IMR-90 (cell line): ENCODE measurements at regions not wholly inside any gene's neighbourhood (a gene's known extent, or its start where the extent isn't known, plus 50 kb on each side); places are given as distances from the start of the nearest gene placed in this dataset.
A peak's percentile ranks its signal among the peaks of the same experiment; 100 is the strongest.

Experiments
- ATAC-seq: fragments of 200-7000 bp; cut with Tn5 transposase; 2 replicates; pipeline ENCODE4 v1.9.1; 2020; ENCODE audit warnings: low read depth, mild to moderate bottlenecking, moderate library complexity
- BruUV-seq: library from RNA; stranded (reverse); fragments of 400-500 nt; replicated peaks from 2 replicates; lab custom pipeline; 2021; lab: Mats Ljungman, UMichigan
- CTCF ChIA-PET: fragments of 300-600 bp; formaldehyde crosslinking; extraction: SDS; loops from one replicate; lab custom pipeline; 2021; ENCODE audit warnings: antibody characterized with exemption; lab: Yijun Ruan, JAX
- POLR2A ChIA-PET: fragments of 300-600 bp; sonication (Branson Sonifier 250); formaldehyde crosslinking; loops from one replicate; lab custom pipeline; 2022; ENCODE audit warnings: antibody characterized with exemption; ENCODE audit not compliant: unreplicated experiment; lab: Charles Lee
- DNase-seq: peaks from one replicate; pipeline ENCODE4 v3.0.0; 2013
- H2AFZ ChIP-seq: replicated peaks from 2 replicates; pipeline ENCODE3; 2013; ENCODE audit warnings: low read length, mild to moderate bottlenecking; ENCODE audit not compliant: poor library complexity
- H2AK5ac ChIP-seq: 2 replicates; pipeline ENCODE4 v1.6.1; 2013; ENCODE audit warnings: low read depth, low read length, inconsistent platforms
- H2AK9ac ChIP-seq: replicated peaks from 2 replicates; pipeline ENCODE3; 2013; ENCODE audit warnings: mild to moderate bottlenecking, low read depth, low read length, moderate library complexity; ENCODE audit not compliant: poor library complexity
- H2BK120ac ChIP-seq: 2 replicates; pipeline ENCODE4 v1.6.1; 2013; ENCODE audit warnings: low read depth, low read length, inconsistent platforms
- H2BK15ac ChIP-seq: 3 replicates; pipeline ENCODE4 v1.6.1; 2013; ENCODE audit warnings: low read depth, low read length, inconsistent platforms
- H2BK20ac ChIP-seq: 2 replicates; pipeline ENCODE4 v1.6.1; 2013; ENCODE audit warnings: low read depth, mild to moderate bottlenecking, inconsistent platforms, low read length, moderate library complexity
- H2BK5ac ChIP-seq: 2 replicates; pipeline ENCODE4 v1.6.1; 2013; ENCODE audit warnings: mild to moderate bottlenecking, low read depth, low read length, inconsistent platforms; ENCODE audit not compliant: poor library complexity, severe bottlenecking
- H3K14ac ChIP-seq: replicated peaks from 2 replicates; pipeline ENCODE4 v1.6.1; 2013; ENCODE audit warnings: low read depth, low read length, inconsistent platforms
- H3K18ac ChIP-seq: 2 replicates; pipeline ENCODE4 v1.6.1; 2013; ENCODE audit warnings: low read depth, low read length, control low read depth
- H3K23ac ChIP-seq: 2 replicates; pipeline ENCODE4 v1.6.1; 2013; ENCODE audit warnings: low read depth, low read length, inconsistent platforms
- H3K27ac ChIP-seq: 2 replicates; pipeline ENCODE4 v1.5.1; 2013; ENCODE audit warnings: mild to moderate bottlenecking, control low read depth, low read length; ENCODE audit not compliant: insufficient read depth
- H3K27me3 ChIP-seq: 2 replicates; pipeline ENCODE4 v1.6.1; 2013; ENCODE audit warnings: low read length; ENCODE audit not compliant: control insufficient read depth, insufficient read depth
- H3K36me3 ChIP-seq: 2 replicates; pipeline ENCODE4 v1.6.1; 2013; ENCODE audit warnings: low read length, mixed read lengths; ENCODE audit not compliant: control insufficient read depth, insufficient read depth
- H3K4ac ChIP-seq: 2 replicates; pipeline ENCODE4 v1.6.1; 2013; ENCODE audit warnings: low read depth, low read length, inconsistent platforms
- H3K4me1 ChIP-seq: 2 replicates; pipeline ENCODE4 v1.6.1; 2013; ENCODE audit warnings: low read length, mixed read lengths; ENCODE audit not compliant: control insufficient read depth, insufficient read depth
- H3K4me2 ChIP-seq: 2 replicates; pipeline ENCODE4 v1.6.1; 2013; ENCODE audit warnings: low read depth, mild to moderate bottlenecking, control low read depth, low read length, moderate library complexity
- H3K4me3 ChIP-seq: 2 replicates; pipeline ENCODE4 v1.5.1; 2013; ENCODE audit warnings: low read depth, mild to moderate bottlenecking, control low read depth, low read length, moderate library complexity; ENCODE audit not compliant: insufficient read depth
- H3K56ac ChIP-seq: 2 replicates; pipeline ENCODE4 v1.6.1; 2013; ENCODE audit warnings: low read length, inconsistent platforms; ENCODE audit not compliant: insufficient read depth; ENCODE audit errors: extremely low read depth
- H3K79me1 ChIP-seq, 2 experiments: 2 replicates each; pipeline ENCODE4 v1.6.1; 2013; ENCODE audit warnings: low read length in 2 of 2, inconsistent platforms in 1 of 2, low read depth in 1 of 2
- H3K9ac ChIP-seq: 2 replicates; pipeline ENCODE4 v1.6.1; 2013; ENCODE audit warnings: low read depth, low read length, control low read depth
- H3K9me1 ChIP-seq: 2 replicates; pipeline ENCODE4 v1.6.1; 2013; ENCODE audit warnings: low read length, inconsistent platforms; ENCODE audit not compliant: insufficient read depth
- H3K9me3 ChIP-seq: 2 replicates; pipeline ENCODE4 v1.6.1; 2013; ENCODE audit warnings: low read length; ENCODE audit not compliant: control insufficient read depth, insufficient read depth
- H4K20me1 ChIP-seq: 2 replicates; pipeline ENCODE4 v1.6.1; 2013; ENCODE audit warnings: low read length, inconsistent platforms; ENCODE audit not compliant: insufficient read depth
- H4K5ac ChIP-seq: 2 replicates; pipeline ENCODE4 v1.6.1; 2013; ENCODE audit warnings: mild to moderate bottlenecking, low read depth, low read length, control low read depth
- H4K8ac ChIP-seq, 2 experiments: 2 replicates each; pipeline ENCODE4 v1.6.1; 2013; ENCODE audit warnings: low read depth in 2 of 2, low read length in 2 of 2, control low read depth in 1 of 2, inconsistent platforms in 1 of 2
- H4K91ac ChIP-seq: 2 replicates; pipeline ENCODE4 v1.6.1; 2013; ENCODE audit warnings: low read depth, low read length, inconsistent platforms; ENCODE audit not compliant: insufficient read depth
- BHLHE40 ChIP-seq: fragments of 150-350 bp; IDR thresholded peaks from 2 replicates; pipeline ENCODE4 v1.6.1; 2016; ENCODE audit warnings: mild to moderate bottlenecking, low read depth, low read length
- CEBPB ChIP-seq: IDR thresholded peaks from 2 replicates; pipeline ENCODE4 v1.6.1; 2012; ENCODE audit warnings: low read depth, low read length, improper control_type of control experiment
- MAFK ChIP-seq: IDR thresholded peaks from 2 replicates; pipeline ENCODE4 v1.6.1; 2012; ENCODE audit warnings: low read depth, low read length, improper control_type of control experiment
- NFE2L2 ChIP-seq: fragments of 150-350 bp; IDR thresholded peaks from 2 replicates; pipeline ENCODE4 v1.6.1; 2016; ENCODE audit warnings: low read depth, mild to moderate bottlenecking, low read length
- RAD21 ChIP-seq: IDR thresholded peaks from 2 replicates; pipeline ENCODE4 v1.6.1; 2012; ENCODE audit warnings: low read length, improper control_type of control experiment
- RCOR1 ChIP-seq: IDR thresholded peaks from 2 replicates; pipeline ENCODE4 v1.6.1; 2012; ENCODE audit warnings: mild to moderate bottlenecking, low read length, improper control_type of control experiment; ENCODE audit not compliant: insufficient replicate concordance
- RFX5 ChIP-seq: IDR thresholded peaks from 2 replicates; pipeline ENCODE4 v1.8.0; 2012; ENCODE audit warnings: low read depth, mild to moderate bottlenecking, low read length, moderate library complexity
- SMC3 ChIP-seq: fragments of 150-350 bp; IDR thresholded peaks from 2 replicates; pipeline ENCODE4 v1.6.1; 2016; ENCODE audit warnings: low read depth, mild to moderate bottlenecking, antibody characterized with exemption, low read length, moderate library complexity
- WGBS, 2 experiments: methylation state at CpG; one replicate each; pipeline versions ENCODE4 v1.1.5 to v1.1.7; 2013; ENCODE audit warnings: missing lambda C conversion rate in 2 of 2; ENCODE audit not compliant: insufficient read length in 1 of 2; ENCODE audit errors: extremely low coverage in 2 of 2; 5-methylcytosine and 5-hydroxymethylcytosine counted together
- dilution Hi-C: fragments of 300-500 bp; cut with HindIII; formaldehyde crosslinking; loops from one replicate; pipeline ENCODE4 v1.14.3; 2018; ENCODE audit warnings: low sequenced_read_pairs; ENCODE audit not compliant: unreplicated experiment
- in situ Hi-C: fragments of 300-500 bp; cut with MboI; formaldehyde crosslinking; loops from 3 replicates; pipeline ENCODE4 v1.14.3; 2019; ENCODE audit warnings: low sequenced_read_pairs, inconsistent platforms, mixed read lengths
- intact Hi-C: fragments of 100-400 bp; cut with micrococcal nuclease; formaldehyde crosslinking; loops from 2 replicates; pipeline ENCODE4 v1.10.0; 2022
- TF ChIP-seq, protein P1 (sequence below): fragments of 150-350 bp; IDR thresholded peaks from 2 replicates; pipeline ENCODE4 v1.6.1; 2017; ENCODE audit warnings: mild to moderate bottlenecking, antibody characterized with exemption, low read length, low read depth
- TF ChIP-seq, protein P2 (sequence below): conservative IDR thresholded peaks from 2 replicates; pipeline ENCODE4 v1.5.1; 2012; ENCODE audit warnings: mild to moderate bottlenecking, low read depth, low read length, improper control_type of control experiment

- 54% methylated on average over 3 of the region's 24 CpGs; no CpG with 5 or more reads in 1 of the 2 experiments for WGBS, 2 experiments
- Histone ChIP-seq H3K9ac (no peak overlapping the region), H4K91ac (no peak overlapping the region), H3K18ac (no peak overlapping the region), H3K9me3 (peaks cover 4% of the 10 kb centered on the region; the same call in 1 of the 2 replicates), H2AK9ac (no peak overlapping the region), H3K14ac (no peak overlapping the region), H4K20me1 (no peaks in the 10 kb centered on the region), H2BK20ac (no peak overlapping the region), H4K5ac (no peak overlapping the region), H3K9me1 (no peaks in the 10 kb centered on the region), H3K27ac (no peak overlapping the region), H3K4me3 (no peak overlapping the region), H2BK120ac (no peak overlapping the region), H2AK5ac (no peak overlapping the region), H2BK15ac (no peak overlapping the region), H4K8ac (no peak overlapping the region), H2AFZ (peak overlapping the region; percentile 23), H3K4ac (no peak overlapping the region), H3K4me1 (no peaks in the 10 kb centered on the region), H3K79me1 (no peaks in the 10 kb centered on the region), H2BK5ac (no peak overlapping the region), H3K4me2 (no peak overlapping the region), H3K36me3 (no peaks in the 10 kb centered on the region), H3K23ac (no peak overlapping the region), H3K27me3 (no peaks in the 10 kb centered on the region), H3K56ac (no peak overlapping the region)
- DNase-seq (no peak), ATAC-seq (no peak)
- ChIA-PET CTCF (no interaction called here), POLR2A (interaction anchor here (0.6 kb wide), 1 partner anchor 33 kb away, joined by 3 read pairs; no protein-coding TSS in a partner anchor)
- intact Hi-C loops (no loop called here), dilution Hi-C loops (no loop called here), in situ Hi-C loops (no loop called here)
- TF ChIP-seq, protein P1, sequence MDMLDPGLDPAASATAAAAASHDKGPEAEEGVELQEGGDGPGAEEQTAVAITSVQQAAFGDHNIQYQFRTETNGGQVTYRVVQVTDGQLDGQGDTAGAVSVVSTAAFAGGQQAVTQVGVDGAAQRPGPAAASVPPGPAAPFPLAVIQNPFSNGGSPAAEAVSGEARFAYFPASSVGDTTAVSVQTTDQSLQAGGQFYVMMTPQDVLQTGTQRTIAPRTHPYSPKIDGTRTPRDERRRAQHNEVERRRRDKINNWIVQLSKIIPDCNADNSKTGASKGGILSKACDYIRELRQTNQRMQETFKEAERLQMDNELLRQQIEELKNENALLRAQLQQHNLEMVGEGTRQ: no peak
- no peak for TF ChIP-seq CEBPB
- no peak for TF ChIP-seq BHLHE40
- no peak for TF ChIP-seq NFE2L2
- no peak for TF ChIP-seq RAD21
- TF ChIP-seq MAFK: no peak
- TF ChIP-seq, protein P2, sequence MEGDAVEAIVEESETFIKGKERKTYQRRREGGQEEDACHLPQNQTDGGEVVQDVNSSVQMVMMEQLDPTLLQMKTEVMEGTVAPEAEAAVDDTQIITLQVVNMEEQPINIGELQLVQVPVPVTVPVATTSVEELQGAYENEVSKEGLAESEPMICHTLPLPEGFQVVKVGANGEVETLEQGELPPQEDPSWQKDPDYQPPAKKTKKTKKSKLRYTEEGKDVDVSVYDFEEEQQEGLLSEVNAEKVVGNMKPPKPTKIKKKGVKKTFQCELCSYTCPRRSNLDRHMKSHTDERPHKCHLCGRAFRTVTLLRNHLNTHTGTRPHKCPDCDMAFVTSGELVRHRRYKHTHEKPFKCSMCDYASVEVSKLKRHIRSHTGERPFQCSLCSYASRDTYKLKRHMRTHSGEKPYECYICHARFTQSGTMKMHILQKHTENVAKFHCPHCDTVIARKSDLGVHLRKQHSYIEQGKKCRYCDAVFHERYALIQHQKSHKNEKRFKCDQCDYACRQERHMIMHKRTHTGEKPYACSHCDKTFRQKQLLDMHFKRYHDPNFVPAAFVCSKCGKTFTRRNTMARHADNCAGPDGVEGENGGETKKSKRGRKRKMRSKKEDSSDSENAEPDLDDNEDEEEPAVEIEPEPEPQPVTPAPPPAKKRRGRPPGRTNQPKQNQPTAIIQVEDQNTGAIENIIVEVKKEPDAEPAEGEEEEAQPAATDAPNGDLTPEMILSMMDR: no peak
- TF ChIP-seq SMC3: no peak
- no peak for TF ChIP-seq RCOR1
- no peak for TF ChIP-seq RFX5
- BruUV-seq: no TSS peak
Measured at GRCh38 chr14:94936901-94937685, 167.2 kb upstream of the GSC start.
